Testis (tissue), 2 donors: ENCODE measurements at regions not wholly inside any gene's neighbourhood (a gene's known extent, or its start where the extent isn't known, plus 50 kb on each side); places are given as distances from the start of the nearest gene placed in this dataset.

Source experiments
- POLR2A ChIP-seq: fragments of 450-650 bp; IDR thresholded peaks from one replicate; pipeline ENCODE4 v1.6.1; 2017; ENCODE audit warnings: antibody characterized with exemption, mild to moderate bottlenecking, moderate library complexity
- TF ChIP-seq, protein P1 (sequence below), 3 experiments: fragments of 450-650 bp in 2 of 3; fragments of 200-600 bp in 1 of 3; sonication (generic) in 1 of 3; IDR thresholded peaks; one replicate each; pipeline ENCODE4 v1.5.1; 2016 to 2019; ENCODE audit warnings: antibody characterized with exemption in 3 of 3, mild to moderate bottlenecking in 2 of 3, moderate library complexity in 1 of 3

GRCh38 chr7:12970626-12971025, 283.2 kb downstream of the ARL4A start:
- TF ChIP-seq, protein P1, sequence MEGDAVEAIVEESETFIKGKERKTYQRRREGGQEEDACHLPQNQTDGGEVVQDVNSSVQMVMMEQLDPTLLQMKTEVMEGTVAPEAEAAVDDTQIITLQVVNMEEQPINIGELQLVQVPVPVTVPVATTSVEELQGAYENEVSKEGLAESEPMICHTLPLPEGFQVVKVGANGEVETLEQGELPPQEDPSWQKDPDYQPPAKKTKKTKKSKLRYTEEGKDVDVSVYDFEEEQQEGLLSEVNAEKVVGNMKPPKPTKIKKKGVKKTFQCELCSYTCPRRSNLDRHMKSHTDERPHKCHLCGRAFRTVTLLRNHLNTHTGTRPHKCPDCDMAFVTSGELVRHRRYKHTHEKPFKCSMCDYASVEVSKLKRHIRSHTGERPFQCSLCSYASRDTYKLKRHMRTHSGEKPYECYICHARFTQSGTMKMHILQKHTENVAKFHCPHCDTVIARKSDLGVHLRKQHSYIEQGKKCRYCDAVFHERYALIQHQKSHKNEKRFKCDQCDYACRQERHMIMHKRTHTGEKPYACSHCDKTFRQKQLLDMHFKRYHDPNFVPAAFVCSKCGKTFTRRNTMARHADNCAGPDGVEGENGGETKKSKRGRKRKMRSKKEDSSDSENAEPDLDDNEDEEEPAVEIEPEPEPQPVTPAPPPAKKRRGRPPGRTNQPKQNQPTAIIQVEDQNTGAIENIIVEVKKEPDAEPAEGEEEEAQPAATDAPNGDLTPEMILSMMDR (IDR thresholded peaks at IDR 0.05): no peak
- TF ChIP-seq POLR2A: no peak
